ENCODE measurements at regions not wholly inside any gene's neighbourhood (a gene's known extent, or its start where the extent isn't known, plus 50 kb on each side); places are given as distances from the start of the nearest gene placed in this dataset.

- Mint-ChIP-seq H3K27me3 (no peaks in the 10 kb centered on the region), H3K36me3 (ENCODE audit: insufficient read depth) (no peaks in the 10 kb centered on the region), H3K27ac (no peak overlapping the region), H3K9me3 (ENCODE audit: low read depth) (no peaks in the 10 kb centered on the region), H3K4me3 (ENCODE audit: low read depth) (no peak overlapping the region), H3K4me1 (ENCODE audit: low read depth) (peaks cover 19% of the 10 kb centered on the region)
- no peak for TF ChIP-seq CTCF (IDR thresholded peaks at IDR 0.05; ENCODE audit: unreplicated experiment)
- no peak for DNase-seq (ENCODE audit: low spot score, unreplicated experiment)
These were observed 52.7 kb upstream of the PELI1 start for GRCh38 chr2:64196963-64197362.

- Mint-ChIP-seq H3K4me3 (ENCODE audit: low read depth) (no peak overlapping the region), H3K4me1 (ENCODE audit: low read depth) (peaks cover 49% of the 10 kb centered on the region), H3K27ac (no peak overlapping the region)
These were observed 56.9 kb upstream of the PELI1 start for GRCh38 chr2:64201151-64201550.

GRCh38 chr2:64202206-64202845 is 58.1 kb upstream of the PELI1 start:
- Mint-ChIP-seq H3K27me3 (no peaks in the 10 kb centered on the region), H3K27ac (no peak overlapping the region), H3K9me3 (ENCODE audit: low read depth) (no peaks in the 10 kb centered on the region), H3K36me3 (ENCODE audit: insufficient read depth) (no peaks in the 10 kb centered on the region), H3K4me3 (ENCODE audit: low read depth) (no peak overlapping the region), H3K4me1 (ENCODE audit: low read depth) (peaks cover 41% of the 10 kb centered on the region)
- TF ChIP-seq CTCF (IDR thresholded peaks at IDR 0.05; ENCODE audit: unreplicated experiment), result no peak
- DNase-seq (ENCODE audit: low spot score, unreplicated experiment), result no peak

More at GRCh38 chr2:64201151-64201550, 56.9 kb upstream of the PELI1 start:
- H3K36me3 Mint-ChIP-seq (ENCODE audit: insufficient read depth), result no peaks in the 10 kb centered on the region
- H3K9me3 Mint-ChIP-seq (ENCODE audit: low read depth), result no peaks in the 10 kb centered on the region
- no peaks in the 10 kb centered on the region for H3K27me3 Mint-ChIP-seq
- TF ChIP-seq CTCF (IDR thresholded peaks at IDR 0.05; ENCODE audit: unreplicated experiment), result no peak
- DNase-seq (ENCODE audit: low spot score, unreplicated experiment), result no peak

GRCh38 chr2:64203131-64203857 is 59.1 kb upstream of the PELI1 start:
- no peak for DNase-seq (ENCODE audit: low spot score, unreplicated experiment)
- Mint-ChIP-seq H3K27me3 (no peaks in the 10 kb centered on the region), H3K36me3 (ENCODE audit: insufficient read depth) (no peaks in the 10 kb centered on the region), H3K27ac (peak overlapping the region; percentile 94), H3K4me3 (ENCODE audit: low read depth) (peak overlapping the region; percentile 27), H3K9me3 (ENCODE audit: low read depth) (no peaks in the 10 kb centered on the region), H3K4me1 (ENCODE audit: low read depth) (peaks cover 36% of the 10 kb centered on the region)
- TF ChIP-seq CTCF (IDR thresholded peaks at IDR 0.05; ENCODE audit: unreplicated experiment), result no peak

GRCh38 chr2:64203858-64204632 is 59.8 kb upstream of the PELI1 start:
- no peak for TF ChIP-seq CTCF (IDR thresholded peaks at IDR 0.05; ENCODE audit: unreplicated experiment)
- H3K9me3 Mint-ChIP-seq (ENCODE audit: low read depth), result no peaks in the 10 kb centered on the region
- no peaks in the 10 kb centered on the region for H3K27me3 Mint-ChIP-seq
- peaks cover 36% of the 10 kb centered on the region for H3K4me1 Mint-ChIP-seq (ENCODE audit: low read depth)
- no peak for DNase-seq (ENCODE audit: low spot score, unreplicated experiment)
- peak overlapping the region; percentile 94 for H3K27ac Mint-ChIP-seq
- H3K36me3 Mint-ChIP-seq (ENCODE audit: insufficient read depth), result no peaks in the 10 kb centered on the region
- H3K4me3 Mint-ChIP-seq (ENCODE audit: low read depth), result peak overlapping the region; percentile 6
